ENCODE measurements at regions not wholly inside any gene's neighbourhood (a gene's known extent, or its start where the extent isn't known, plus 50 kb on each side); places are given as distances from the start of the nearest gene placed in this dataset.

GRCh38 chr1:38534473-38534823 lies 325.1 kb downstream of the RRAGC start:
- no peak for DNase-seq

GRCh38 chr1:38533772-38534472 lies 325.6 kb downstream of the RRAGC start:
- DNase-seq, result no peak

GRCh38 chr1:38530957-38531356 lies 328.6 kb downstream of the RRAGC start:
- DNase-seq, result no peak

- no peak for DNase-seq
These were observed 329.6 kb downstream of the RRAGC start for GRCh38 chr1:38529946-38530345.

- DNase-seq, result no peak
These were observed 330.2 kb downstream of the RRAGC start for GRCh38 chr1:38529391-38529790.

GRCh38 chr1:38528623-38529022 lies 330.9 kb downstream of the RRAGC start:
- no peak for DNase-seq

GRCh38 chr1:38527373-38527966 lies 332.1 kb downstream of the RRAGC start:
- no peak for DNase-seq

- no peak for DNase-seq
These were observed 333.5 kb downstream of the RRAGC start for GRCh38 chr1:38526046-38526445.

- DNase-seq, result no peak
These were observed 334.1 kb downstream of the RRAGC start for GRCh38 chr1:38525343-38526043.

GRCh38 chr1:38524025-38524641 lies 335.4 kb downstream of the RRAGC start:
- no peak for DNase-seq

GRCh38 chr1:38523568-38523939 lies 336.0 kb downstream of the RRAGC start:
- no peak for DNase-seq

- DNase-seq, result no peak
These were observed 336.5 kb downstream of the RRAGC start for GRCh38 chr1:38522915-38523567.

GRCh38 chr1:38516560-38516959 lies 343.0 kb downstream of the RRAGC start:
- DNase-seq, result no peak

GRCh38 chr1:38512789-38513188 lies 346.8 kb downstream of the RRAGC start:
- DNase-seq, result no peak

- DNase-seq, result no peak
These were observed 347.4 kb downstream of the RRAGC start for GRCh38 chr1:38512024-38512767.

- no peak for DNase-seq
These were observed 351.3 kb downstream of the RRAGC start for GRCh38 chr1:38508232-38508631.

- DNase-seq, result no peak
These were observed 352.0 kb downstream of the RRAGC start for GRCh38 chr1:38507563-38507962.

GRCh38 chr1:38505944-38506343 lies 353.6 kb downstream of the RRAGC start:
- no peak for DNase-seq

GRCh38 chr1:38502758-38503157 lies 356.8 kb downstream of the RRAGC start:
- no peak for DNase-seq

- DNase-seq, result no peak
These were observed 358.7 kb downstream of the RRAGC start for GRCh38 chr1:38500891-38501290.

- no peak for DNase-seq
These were observed 359.2 kb downstream of the RRAGC start for GRCh38 chr1:38500352-38500751.

- no peak for DNase-seq
These were observed 360.9 kb downstream of the RRAGC start for GRCh38 chr1:38498686-38499085.

Data from GOT3 (cell line).